WTC11 (cell line): ENCODE measurements at regions not wholly inside any gene's neighbourhood (a gene's known extent, or its start where the extent isn't known, plus 50 kb on each side); places are given as distances from the start of the nearest gene placed in this dataset.

Source experiments
- ATAC-seq: fragments of 200-7000 bp; cut with Tn5 transposase; 2 replicates; pipeline ENCODE4 v1.10.0; 2021; ENCODE audit warnings: mild to moderate bottlenecking, moderate library complexity
- CTCF ChIA-PET: fragments of 300-600 bp; sonication (Branson Sonifier 250); formaldehyde crosslinking; loops from one replicate; lab custom pipeline; 2021; ENCODE audit warnings: antibody characterized with exemption; lab: Charles Lee
- POLR2A ChIA-PET: fragments of 350-600 bp; sonication (Branson Sonifier 250); formaldehyde crosslinking; loops from one replicate; lab custom pipeline; 2021; ENCODE audit warnings: antibody characterized with exemption; lab: Charles Lee
- DNase-seq: peaks from one replicate; pipeline ENCODE4 v3.0.0; 2021; ENCODE audit warnings: low spot score
- H3K27ac Mint-ChIP-seq: 2 replicates; pipeline ENCODE4 v1.8.0; 2021; ENCODE audit warnings: mixed read lengths
- H3K27me3 Mint-ChIP-seq: 2 replicates; pipeline ENCODE4 v1.8.0; 2021; ENCODE audit warnings: low read depth, mild to moderate bottlenecking, moderate library complexity, mixed read lengths
- H3K36me3 Mint-ChIP-seq: 2 replicates; pipeline ENCODE4 v1.8.0; 2021; ENCODE audit warnings: mixed read lengths
- H3K4me1 Mint-ChIP-seq: 2 replicates; pipeline ENCODE4 v1.8.0; 2022; ENCODE audit warnings: mixed read lengths
- H3K4me3 Mint-ChIP-seq: 2 replicates; pipeline ENCODE4 v1.8.0; 2021; ENCODE audit warnings: mild to moderate bottlenecking, moderate library complexity, mixed read lengths
- H3K9me3 Mint-ChIP-seq: 2 replicates; pipeline ENCODE4 v1.8.0; 2021; ENCODE audit warnings: mixed read lengths
- ATF1 ChIP-seq: sonication (generic); formaldehyde crosslinking; IDR thresholded peaks from 2 replicates; pipeline ENCODE4 v1.8.1; 2023; ENCODE audit warnings: mild to moderate bottlenecking, moderate library complexity, missing genetic modification reagents
- CBFB ChIP-seq: sonication (generic); formaldehyde crosslinking; IDR thresholded peaks from 2 replicates; pipeline ENCODE4 v1.8.1; 2022; ENCODE audit warnings: mild to moderate bottlenecking, low read depth, missing genetic modification reagents
- EMX1 ChIP-seq: fragments of 250-450 bp; sonication (Bioruptor Pico); IDR thresholded peaks from 2 replicates; pipeline ENCODE4 v1.8.0; 2021; ENCODE audit warnings: mild to moderate bottlenecking
- FOXK1 ChIP-seq: sonication (generic); formaldehyde crosslinking; IDR thresholded peaks from 2 replicates; pipeline ENCODE4 v1.8.0; 2022; ENCODE audit warnings: mild to moderate bottlenecking, moderate library complexity, missing genetic modification reagents
- FOXP1 ChIP-seq: sonication (generic); formaldehyde crosslinking; IDR thresholded peaks from 2 replicates; pipeline ENCODE4 v1.8.0; 2022; ENCODE audit warnings: missing genetic modification reagents, mild to moderate bottlenecking, moderate library complexity, borderline replicate concordance
- FOXP4 ChIP-seq: sonication (generic); formaldehyde crosslinking; IDR thresholded peaks from 2 replicates; pipeline ENCODE4 v1.8.0; 2022; ENCODE audit warnings: mild to moderate bottlenecking, missing genetic modification reagents
- KAT7 ChIP-seq: sonication (generic); formaldehyde crosslinking; IDR thresholded peaks from 2 replicates; pipeline ENCODE4 v1.8.1; 2023; ENCODE audit warnings: missing genetic modification reagents, mild to moderate bottlenecking, borderline replicate concordance
- NR2C2 ChIP-seq: sonication (generic); formaldehyde crosslinking; IDR thresholded peaks from 2 replicates; pipeline ENCODE4 v1.8.0; 2022; ENCODE audit warnings: mild to moderate bottlenecking, missing genetic modification reagents
- PREB ChIP-seq: sonication (generic); formaldehyde crosslinking; IDR thresholded peaks from 2 replicates; pipeline ENCODE4 v1.8.1; 2022; ENCODE audit warnings: mild to moderate bottlenecking, missing genetic modification reagents, moderate library complexity, borderline replicate concordance
- SMAD3 ChIP-seq: sonication (generic); formaldehyde crosslinking; IDR thresholded peaks from 2 replicates; pipeline ENCODE4 v1.8.0; 2022; ENCODE audit warnings: missing genetic modification reagents, mild to moderate bottlenecking, borderline replicate concordance
- TEAD4 ChIP-seq: sonication (generic); formaldehyde crosslinking; IDR thresholded peaks from 2 replicates; pipeline ENCODE4 v1.8.0; 2022; ENCODE audit warnings: mild to moderate bottlenecking, missing genetic modification reagents
- ZNF232 ChIP-seq: sonication (generic); formaldehyde crosslinking; IDR thresholded peaks from 2 replicates; pipeline ENCODE4 v1.8.0; 2022; ENCODE audit warnings: mild to moderate bottlenecking, missing genetic modification reagents
- ZNF423 ChIP-seq: fragments of 250-450 bp; sonication (Bioruptor Pico); IDR thresholded peaks from 2 replicates; pipeline ENCODE4 v2.1.2; 2022; ENCODE audit warnings: mild to moderate bottlenecking, moderate library complexity
- TF ChIP-seq, protein P1 (sequence below): sonication (generic); formaldehyde crosslinking; IDR thresholded peaks from 2 replicates; pipeline ENCODE4 v1.8.1; 2022; ENCODE audit warnings: low read depth, missing genetic modification reagents, borderline replicate concordance
- TF ChIP-seq, protein P2 (sequence below): sonication (generic); formaldehyde crosslinking; IDR thresholded peaks from 2 replicates; pipeline ENCODE4 v1.8.1; 2023; ENCODE audit warnings: mild to moderate bottlenecking, missing genetic modification reagents
- TF ChIP-seq, protein P3 (sequence below): sonication (generic); formaldehyde crosslinking; IDR thresholded peaks from 2 replicates; pipeline ENCODE4 v1.8.0; 2023; ENCODE audit warnings: missing genetic modification reagents
- TF ChIP-seq, protein P4 (sequence below): sonication (generic); formaldehyde crosslinking; IDR thresholded peaks from 2 replicates; pipeline ENCODE4 v1.8.0; 2022; ENCODE audit warnings: mild to moderate bottlenecking, missing genetic modification reagents
- TF ChIP-seq, protein P5 (sequence below): fragments of 250-450 bp; sonication (Bioruptor Pico); IDR thresholded peaks from 2 replicates; pipeline ENCODE4 v1.9.0; 2021; ENCODE audit warnings: mild to moderate bottlenecking

DNA sequence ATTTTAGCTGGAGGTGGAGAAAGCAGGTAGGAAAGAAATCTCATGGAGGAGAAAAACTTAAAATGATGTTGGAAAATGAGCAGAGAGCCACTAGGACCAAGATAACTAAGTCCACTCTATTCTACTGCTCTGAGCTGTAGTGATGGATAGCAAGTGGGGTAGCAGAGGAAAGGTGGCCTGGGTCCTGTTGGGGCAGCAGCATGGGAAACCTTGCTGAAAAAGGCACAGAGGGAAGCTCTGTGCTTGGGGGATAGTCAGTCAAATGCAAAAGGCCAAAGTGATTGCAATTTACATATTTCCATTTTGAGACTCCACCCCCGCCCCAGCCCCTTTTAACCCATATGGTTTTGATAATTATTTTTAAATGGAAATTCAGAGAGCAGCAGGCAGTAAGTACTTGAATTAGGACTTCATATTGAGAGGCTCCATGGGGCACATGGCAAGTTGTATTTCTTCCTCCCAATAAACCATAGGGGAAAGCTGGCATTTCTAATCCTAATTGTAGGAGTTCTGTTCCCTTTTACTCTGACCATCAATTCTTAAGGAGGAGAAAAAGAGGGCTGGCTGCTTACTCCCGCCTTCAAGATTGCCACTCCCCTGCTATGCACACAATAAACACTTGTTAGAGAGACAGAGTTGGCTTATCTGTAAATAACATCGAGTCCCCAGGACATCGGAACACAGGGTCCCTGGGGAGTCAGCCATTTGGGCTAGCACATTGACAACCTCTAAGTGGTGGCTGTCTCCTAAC lies 1341.5 kb upstream of the TENM4 start:
- ATAC-seq (peak; percentile 75), DNase-seq (no peak)
- Mint-ChIP-seq H3K27ac (no peak overlapping the region), H3K27me3 (peaks cover 32% of the 10 kb centered on the region), H3K4me3 (no peak overlapping the region), H3K4me1 (peaks cover 49% of the 10 kb centered on the region), H3K9me3 (peaks cover 5% of the 10 kb centered on the region; the same call in 1 of the 2 replicates), H3K36me3 (no peaks in the 10 kb centered on the region)
- ChIA-PET POLR2A (interaction anchor here (1.0 kb wide), 1 partner anchor 13 kb away, joined by 3 read pairs; no protein-coding TSS in a partner anchor), CTCF (interaction anchor here (0.6 to 1.2 kb wide), 2 partner anchors 52 to 62 kb away, joined by 3 to 4 read pairs; no protein-coding TSS in a partner anchor)
- TF ChIP-seq FOXP1 (no peak), EMX1 (no peak), ATF1 (no peak), ZNF423 (CRISPR knock-in tag) (no peak), FOXP4 (CRISPR knock-in tag) (no peak), FOXK1 (CRISPR knock-in tag) (no peak), ZNF232 (CRISPR knock-in tag) (no peak), TEAD4 (no peak), SMAD3 (CRISPR knock-in tag) (no peak), CBFB (CRISPR knock-in tag) (no peak), KAT7 (CRISPR knock-in tag) (no peak), PREB (no peak), NR2C2 (CRISPR knock-in tag) (no peak)
- TF ChIP-seq, protein P1, sequence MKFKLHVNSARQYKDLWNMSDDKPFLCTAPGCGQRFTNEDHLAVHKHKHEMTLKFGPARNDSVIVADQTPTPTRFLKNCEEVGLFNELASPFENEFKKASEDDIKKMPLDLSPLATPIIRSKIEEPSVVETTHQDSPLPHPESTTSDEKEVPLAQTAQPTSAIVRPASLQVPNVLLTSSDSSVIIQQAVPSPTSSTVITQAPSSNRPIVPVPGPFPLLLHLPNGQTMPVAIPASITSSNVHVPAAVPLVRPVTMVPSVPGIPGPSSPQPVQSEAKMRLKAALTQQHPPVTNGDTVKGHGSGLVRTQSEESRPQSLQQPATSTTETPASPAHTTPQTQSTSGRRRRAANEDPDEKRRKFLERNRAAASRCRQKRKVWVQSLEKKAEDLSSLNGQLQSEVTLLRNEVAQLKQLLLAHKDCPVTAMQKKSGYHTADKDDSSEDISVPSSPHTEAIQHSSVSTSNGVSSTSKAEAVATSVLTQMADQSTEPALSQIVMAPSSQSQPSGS (CRISPR knock-in tag) = no peak
- TF ChIP-seq, protein P2, sequence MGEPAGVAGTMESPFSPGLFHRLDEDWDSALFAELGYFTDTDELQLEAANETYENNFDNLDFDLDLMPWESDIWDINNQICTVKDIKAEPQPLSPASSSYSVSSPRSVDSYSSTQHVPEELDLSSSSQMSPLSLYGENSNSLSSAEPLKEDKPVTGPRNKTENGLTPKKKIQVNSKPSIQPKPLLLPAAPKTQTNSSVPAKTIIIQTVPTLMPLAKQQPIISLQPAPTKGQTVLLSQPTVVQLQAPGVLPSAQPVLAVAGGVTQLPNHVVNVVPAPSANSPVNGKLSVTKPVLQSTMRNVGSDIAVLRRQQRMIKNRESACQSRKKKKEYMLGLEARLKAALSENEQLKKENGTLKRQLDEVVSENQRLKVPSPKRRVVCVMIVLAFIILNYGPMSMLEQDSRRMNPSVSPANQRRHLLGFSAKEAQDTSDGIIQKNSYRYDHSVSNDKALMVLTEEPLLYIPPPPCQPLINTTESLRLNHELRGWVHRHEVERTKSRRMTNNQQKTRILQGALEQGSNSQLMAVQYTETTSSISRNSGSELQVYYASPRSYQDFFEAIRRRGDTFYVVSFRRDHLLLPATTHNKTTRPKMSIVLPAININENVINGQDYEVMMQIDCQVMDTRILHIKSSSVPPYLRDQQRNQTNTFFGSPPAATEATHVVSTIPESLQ (CRISPR knock-in tag) = no peak
- TF ChIP-seq, protein P3, sequence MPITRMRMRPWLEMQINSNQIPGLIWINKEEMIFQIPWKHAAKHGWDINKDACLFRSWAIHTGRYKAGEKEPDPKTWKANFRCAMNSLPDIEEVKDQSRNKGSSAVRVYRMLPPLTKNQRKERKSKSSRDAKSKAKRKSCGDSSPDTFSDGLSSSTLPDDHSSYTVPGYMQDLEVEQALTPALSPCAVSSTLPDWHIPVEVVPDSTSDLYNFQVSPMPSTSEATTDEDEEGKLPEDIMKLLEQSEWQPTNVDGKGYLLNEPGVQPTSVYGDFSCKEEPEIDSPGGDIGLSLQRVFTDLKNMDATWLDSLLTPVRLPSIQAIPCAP = no peak
- TF ChIP-seq, protein P4, sequence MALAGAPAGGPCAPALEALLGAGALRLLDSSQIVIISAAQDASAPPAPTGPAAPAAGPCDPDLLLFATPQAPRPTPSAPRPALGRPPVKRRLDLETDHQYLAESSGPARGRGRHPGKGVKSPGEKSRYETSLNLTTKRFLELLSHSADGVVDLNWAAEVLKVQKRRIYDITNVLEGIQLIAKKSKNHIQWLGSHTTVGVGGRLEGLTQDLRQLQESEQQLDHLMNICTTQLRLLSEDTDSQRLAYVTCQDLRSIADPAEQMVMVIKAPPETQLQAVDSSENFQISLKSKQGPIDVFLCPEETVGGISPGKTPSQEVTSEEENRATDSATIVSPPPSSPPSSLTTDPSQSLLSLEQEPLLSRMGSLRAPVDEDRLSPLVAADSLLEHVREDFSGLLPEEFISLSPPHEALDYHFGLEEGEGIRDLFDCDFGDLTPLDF (CRISPR knock-in tag) = no peak
- TF ChIP-seq, protein P5, sequence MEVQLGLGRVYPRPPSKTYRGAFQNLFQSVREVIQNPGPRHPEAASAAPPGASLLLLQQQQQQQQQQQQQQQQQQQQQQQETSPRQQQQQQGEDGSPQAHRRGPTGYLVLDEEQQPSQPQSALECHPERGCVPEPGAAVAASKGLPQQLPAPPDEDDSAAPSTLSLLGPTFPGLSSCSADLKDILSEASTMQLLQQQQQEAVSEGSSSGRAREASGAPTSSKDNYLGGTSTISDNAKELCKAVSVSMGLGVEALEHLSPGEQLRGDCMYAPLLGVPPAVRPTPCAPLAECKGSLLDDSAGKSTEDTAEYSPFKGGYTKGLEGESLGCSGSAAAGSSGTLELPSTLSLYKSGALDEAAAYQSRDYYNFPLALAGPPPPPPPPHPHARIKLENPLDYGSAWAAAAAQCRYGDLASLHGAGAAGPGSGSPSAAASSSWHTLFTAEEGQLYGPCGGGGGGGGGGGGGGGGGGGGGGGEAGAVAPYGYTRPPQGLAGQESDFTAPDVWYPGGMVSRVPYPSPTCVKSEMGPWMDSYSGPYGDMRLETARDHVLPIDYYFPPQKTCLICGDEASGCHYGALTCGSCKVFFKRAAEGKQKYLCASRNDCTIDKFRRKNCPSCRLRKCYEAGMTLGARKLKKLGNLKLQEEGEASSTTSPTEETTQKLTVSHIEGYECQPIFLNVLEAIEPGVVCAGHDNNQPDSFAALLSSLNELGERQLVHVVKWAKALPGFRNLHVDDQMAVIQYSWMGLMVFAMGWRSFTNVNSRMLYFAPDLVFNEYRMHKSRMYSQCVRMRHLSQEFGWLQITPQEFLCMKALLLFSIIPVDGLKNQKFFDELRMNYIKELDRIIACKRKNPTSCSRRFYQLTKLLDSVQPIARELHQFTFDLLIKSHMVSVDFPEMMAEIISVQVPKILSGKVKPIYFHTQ = no peak
